Coronary artery (tissue), 2 donors: ENCODE measurements at regions not wholly inside any gene's neighbourhood (a gene's known extent, or its start where the extent isn't known, plus 50 kb on each side); places are given as distances from the start of the nearest gene placed in this dataset.

ENCODE experiments used
- DNase-seq: peaks from one replicate; pipeline ENCODE4 v3.0.0-alpha.2; 2017; ENCODE audit warnings: low spot score
- H3K27ac ChIP-seq, 2 donors: fragments of 200-600 bp; sonication (generic); one replicate each; pipeline ENCODE4 v1.5.1; 2016 to 2019
- H3K4me3 ChIP-seq: fragments of 200-600 bp; sonication (generic); 2 replicates; pipeline ENCODE4 v1.5.1; 2016; ENCODE audit warnings: mild to moderate bottlenecking, moderate library complexity
- CTCF ChIP-seq: fragments of 200-600 bp; sonication (generic); IDR thresholded peaks from one replicate; pipeline ENCODE4 v1.5.1; 2019; ENCODE audit warnings: antibody characterized with exemption

GRCh38 chr9:102114557-102114956 lies 376.1 kb upstream of the GRIN3A start:
- H3K4me3 ChIP-seq, result no peak overlapping the region
- TF ChIP-seq CTCF, result no peak
- DNase-seq, result no peak
- no peak overlapping the region for H3K27ac ChIP-seq

- DNase-seq, result no peak
- H3K27ac ChIP-seq, result no peak overlapping the region
- H3K4me3 ChIP-seq, result no peak overlapping the region
- no peak for TF ChIP-seq CTCF
Observed at GRCh38 chr9:102113191-102113590, 374.7 kb upstream of the GRIN3A start.

GRCh38 chr9:102106439-102106838 lies 368.0 kb upstream of the GRIN3A start:
- Histone ChIP-seq H3K27ac (no peak overlapping the region), H3K4me3 (no peak overlapping the region)
- DNase-seq, result no peak
- no peak for TF ChIP-seq CTCF

GRCh38 chr9:102101723-102102122 lies 363.3 kb upstream of the GRIN3A start:
- DNase-seq, result no peak
- TF ChIP-seq CTCF, result no peak
- Histone ChIP-seq H3K4me3 (no peak overlapping the region), H3K27ac (no peak overlapping the region)

- Histone ChIP-seq H3K4me3 (no peak overlapping the region), H3K27ac (no peak overlapping the region)
- DNase-seq, result no peak
- TF ChIP-seq CTCF, result no peak
Observed at GRCh38 chr9:102087141-102087540, 348.7 kb upstream of the GRIN3A start.

GRCh38 chr9:102085548-102085947 lies 347.1 kb upstream of the GRIN3A start:
- DNase-seq, result no peak
- no peak for TF ChIP-seq CTCF
- Histone ChIP-seq H3K4me3 (no peak overlapping the region), H3K27ac (no peak overlapping the region)

- no peak for TF ChIP-seq CTCF
- no peak for DNase-seq
- Histone ChIP-seq H3K4me3 (no peak overlapping the region), H3K27ac (no peak overlapping the region)
Observed at GRCh38 chr9:102072059-102072764, 333.8 kb upstream of the GRIN3A start.
